Activated CD8-positive, alpha-beta T cell treated with anti-CD3 and anti-CD28 coated beads, Interleukin-2, amount 10 ng/mL, durations not matched to agents 7 days and 5 days (primary cell): ENCODE measurements at regions not wholly inside any gene's neighbourhood (a gene's known extent, or its start where the extent isn't known, plus 50 kb on each side); places are given as distances from the start of the nearest gene placed in this dataset.

Source experiments
- ATAC-seq: fragments of 150-1000 bp; cut with Tn5 transposase; one replicate; pipeline ENCODE4 v1.10.0; 2021; ENCODE audit warnings: moderate library complexity
- CTCF ChIA-PET: fragments of 350-600 bp; sonication (Branson Sonifier 250); formaldehyde crosslinking; loops from one replicate; lab custom pipeline; 2021; ENCODE audit warnings: antibody characterized with exemption; lab: Charles Lee
- POLR2A ChIA-PET: fragments of 350-600 bp; sonication (Branson Sonifier 250); formaldehyde crosslinking; loops from one replicate; lab custom pipeline; 2021; ENCODE audit warnings: antibody characterized with exemption; lab: Charles Lee
- DNase-seq: peaks from one replicate; pipeline ENCODE4 v3.0.0-alpha.2; 2020
- H3K27ac Mint-ChIP-seq: one replicate; pipeline ENCODE4 v1.8.0; 2021; ENCODE audit warnings: mild to moderate bottlenecking, mixed read lengths
- H3K27me3 Mint-ChIP-seq: one replicate; pipeline ENCODE4 v1.8.0; 2021; ENCODE audit warnings: low read depth, mixed read lengths
- H3K36me3 Mint-ChIP-seq: one replicate; pipeline ENCODE4 v1.8.0; 2021; ENCODE audit warnings: low read depth, mixed read lengths
- H3K4me1 Mint-ChIP-seq: one replicate; pipeline ENCODE4 v1.8.0; 2021; ENCODE audit warnings: low read depth, mixed read lengths
- H3K4me3 Mint-ChIP-seq: one replicate; pipeline ENCODE4 v1.8.0; 2021; ENCODE audit warnings: mild to moderate bottlenecking, mixed read lengths
- H3K9me3 Mint-ChIP-seq: one replicate; pipeline ENCODE4 v1.8.0; 2022; ENCODE audit warnings: mixed read lengths; ENCODE audit not compliant: insufficient read depth

DNA sequence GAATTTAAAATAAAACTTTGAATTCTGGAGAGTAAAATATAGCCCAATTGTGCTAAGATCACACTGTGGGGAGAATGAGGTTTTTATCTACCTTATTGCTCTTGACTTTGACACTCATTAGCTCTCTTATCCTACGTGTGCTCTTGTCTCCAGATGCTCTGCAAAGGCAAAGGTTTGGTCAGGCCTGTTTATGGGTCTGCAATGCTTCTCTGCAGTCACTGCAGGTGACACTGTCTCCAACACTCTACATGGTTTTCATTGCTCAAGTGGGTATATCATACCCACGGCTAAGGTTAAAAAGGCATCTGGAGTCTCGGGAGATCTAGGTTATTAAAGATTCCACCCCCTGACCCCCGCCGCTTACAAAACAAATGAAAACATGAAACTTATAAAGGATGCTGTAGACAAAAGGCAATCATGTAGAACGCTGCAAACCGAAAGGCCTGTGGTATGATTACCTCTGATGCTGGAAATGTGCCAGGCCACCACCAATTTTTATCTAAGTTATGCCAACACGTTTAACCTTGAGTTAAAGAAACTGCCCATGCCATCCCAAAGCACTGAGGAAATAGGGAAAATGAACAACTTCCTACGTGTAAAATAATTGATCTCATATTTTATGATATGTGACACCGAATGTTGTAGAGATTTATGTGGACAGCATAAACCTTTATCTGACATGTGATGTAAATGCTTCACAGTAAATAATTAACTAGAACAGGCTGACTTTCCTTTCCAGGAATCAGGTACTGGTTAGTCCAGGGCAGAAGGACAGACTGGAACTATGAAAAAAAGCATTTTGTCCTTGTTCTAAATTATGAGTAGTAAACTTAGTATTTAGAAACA lies 238.2 kb upstream of the NOX3 start:
- CTCF ChIA-PET = no interaction called here
- no peak for DNase-seq
- no peak overlapping the region for H3K4me3 Mint-ChIP-seq
- H3K36me3 Mint-ChIP-seq = no peaks in the 10 kb centered on the region
- H3K9me3 Mint-ChIP-seq = no peaks in the 10 kb centered on the region
- H3K27me3 Mint-ChIP-seq = no peaks in the 10 kb centered on the region
- H3K27ac Mint-ChIP-seq = no peak overlapping the region
- H3K4me1 Mint-ChIP-seq = no peaks in the 10 kb centered on the region
- no peak for ATAC-seq
- POLR2A ChIA-PET = no interaction called here

GRCh38 chr6:155690820-155691219 lies 235.2 kb upstream of the NOX3 start:
- ATAC-seq (no peak), DNase-seq (no peak)
- Mint-ChIP-seq H3K27me3 (no peaks in the 10 kb centered on the region), H3K36me3 (no peaks in the 10 kb centered on the region), H3K9me3 (no peaks in the 10 kb centered on the region), H3K27ac (no peak overlapping the region), H3K4me3 (no peak overlapping the region), H3K4me1 (no peaks in the 10 kb centered on the region)
- POLR2A ChIA-PET = no interaction called here
- CTCF ChIA-PET = no interaction called here

GRCh38 chr6:155687645-155688044 lies 232.0 kb upstream of the NOX3 start:
- Mint-ChIP-seq H3K4me3 (no peak overlapping the region), H3K27ac (no peak overlapping the region), H3K36me3 (no peaks in the 10 kb centered on the region), H3K9me3 (no peaks in the 10 kb centered on the region), H3K27me3 (no peaks in the 10 kb centered on the region), H3K4me1 (no peaks in the 10 kb centered on the region)
- ChIA-PET POLR2A (no interaction called here), CTCF (no interaction called here)
- DNase-seq (no peak), ATAC-seq (no peak)

- no peaks in the 10 kb centered on the region for H3K9me3 Mint-ChIP-seq
- DNase-seq = no peak
- H3K4me1 Mint-ChIP-seq = no peaks in the 10 kb centered on the region
- ChIA-PET POLR2A (no interaction called here), CTCF (no interaction called here)
- no peaks in the 10 kb centered on the region for H3K36me3 Mint-ChIP-seq
- H3K27me3 Mint-ChIP-seq = no peaks in the 10 kb centered on the region
- no peak overlapping the region for H3K4me3 Mint-ChIP-seq
- H3K27ac Mint-ChIP-seq = no peak overlapping the region
- no peak for ATAC-seq
Measured at GRCh38 chr6:155684416-155685196, 229.0 kb upstream of the NOX3 start.

DNA sequence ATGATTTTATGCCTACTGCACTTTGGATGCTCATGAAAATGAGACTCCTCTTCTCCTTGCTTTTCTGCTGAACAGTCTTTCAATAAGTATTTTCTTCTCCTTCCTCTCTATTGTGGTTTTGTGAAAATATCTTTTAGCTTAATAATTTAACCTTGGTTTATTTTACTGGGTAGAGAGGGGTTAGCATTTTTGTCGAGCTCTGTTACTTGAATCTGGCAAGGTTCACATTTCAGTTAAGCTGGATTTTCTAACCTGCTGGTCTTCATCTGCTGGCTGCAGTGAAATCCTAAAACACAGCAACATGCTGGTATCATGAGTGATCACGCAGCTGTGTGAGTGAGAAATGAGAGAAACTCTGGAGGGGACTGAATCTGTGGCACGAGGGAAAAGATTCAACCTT lies 222.7 kb upstream of the NOX3 start:
- H3K4me1 Mint-ChIP-seq = no peaks in the 10 kb centered on the region
- CTCF ChIA-PET = no interaction called here
- POLR2A ChIA-PET = no interaction called here
- ATAC-seq (no peak), DNase-seq (no peak)
- no peaks in the 10 kb centered on the region for H3K36me3 Mint-ChIP-seq
- no peak overlapping the region for H3K27ac Mint-ChIP-seq
- no peaks in the 10 kb centered on the region for H3K27me3 Mint-ChIP-seq
- H3K9me3 Mint-ChIP-seq = no peaks in the 10 kb centered on the region
- H3K4me3 Mint-ChIP-seq = no peak overlapping the region

- Mint-ChIP-seq H3K4me3 (no peak overlapping the region), H3K9me3 (no peaks in the 10 kb centered on the region), H3K4me1 (no peaks in the 10 kb centered on the region), H3K27me3 (no peaks in the 10 kb centered on the region), H3K27ac (no peak overlapping the region), H3K36me3 (no peaks in the 10 kb centered on the region)
- ATAC-seq (no peak), DNase-seq (no peak)
- ChIA-PET POLR2A (no interaction called here), CTCF (no interaction called here)
Measured at GRCh38 chr6:155676346-155676745, 220.7 kb upstream of the NOX3 start.

- H3K4me3 Mint-ChIP-seq = no peak overlapping the region
- H3K4me1 Mint-ChIP-seq = no peaks in the 10 kb centered on the region
- no peak overlapping the region for H3K27ac Mint-ChIP-seq
- H3K9me3 Mint-ChIP-seq = no peaks in the 10 kb centered on the region
- ChIA-PET POLR2A (no interaction called here), CTCF (no interaction called here)
- H3K27me3 Mint-ChIP-seq = no peaks in the 10 kb centered on the region
- H3K36me3 Mint-ChIP-seq = no peaks in the 10 kb centered on the region
- no peak for ATAC-seq
- no peak for DNase-seq
Measured at GRCh38 chr6:155670655-155671054, 215.0 kb upstream of the NOX3 start.

DNA sequence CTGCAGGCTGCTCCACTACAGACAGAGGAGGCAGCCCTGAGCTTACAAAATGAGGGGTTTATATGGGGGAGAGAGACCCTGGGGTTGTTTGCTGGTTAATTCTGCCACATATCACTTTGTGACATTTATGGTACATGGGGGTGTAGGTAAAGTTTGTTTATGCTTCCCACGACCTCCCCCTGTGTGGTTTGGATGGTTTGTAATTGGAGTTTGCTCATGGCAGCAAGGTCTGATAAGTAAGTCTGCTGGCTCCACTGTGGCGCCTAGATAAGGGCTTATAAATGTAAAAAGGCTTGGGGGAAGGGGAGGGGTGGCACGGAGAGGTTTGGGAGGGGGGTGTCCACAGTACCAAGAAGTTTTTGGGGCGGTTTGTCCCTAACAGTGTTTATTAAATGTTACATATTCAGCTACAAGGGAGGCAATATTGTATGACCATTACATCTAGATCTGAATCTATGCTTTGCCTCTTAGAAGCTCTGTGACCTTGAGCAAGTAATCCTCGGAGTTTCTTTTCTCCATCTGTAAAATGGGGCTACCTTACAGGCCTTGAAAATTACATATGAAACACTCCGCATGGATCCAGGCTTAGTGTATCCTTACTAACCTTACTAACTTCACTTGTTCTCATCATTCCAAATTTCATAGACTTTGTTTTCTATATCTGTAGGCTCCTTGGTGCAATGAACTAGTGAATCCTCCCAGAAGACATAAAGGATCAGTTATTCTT lies 204.8 kb upstream of the NOX3 start:
- ChIA-PET CTCF (no interaction called here), POLR2A (no interaction called here)
- Mint-ChIP-seq H3K9me3 (no peaks in the 10 kb centered on the region), H3K4me3 (no peak overlapping the region), H3K4me1 (no peaks in the 10 kb centered on the region), H3K36me3 (no peaks in the 10 kb centered on the region), H3K27me3 (peaks cover 3% of the 10 kb centered on the region), H3K27ac (no peak overlapping the region)
- ATAC-seq (no peak), DNase-seq (no peak)

- Mint-ChIP-seq H3K9me3 (no peaks in the 10 kb centered on the region), H3K4me1 (no peaks in the 10 kb centered on the region), H3K4me3 (no peak overlapping the region), H3K27ac (no peak overlapping the region), H3K27me3 (peaks cover 3% of the 10 kb centered on the region), H3K36me3 (no peaks in the 10 kb centered on the region)
- ATAC-seq = no peak
- DNase-seq = no peak
- POLR2A ChIA-PET = no interaction called here
- CTCF ChIA-PET = no interaction called here
Measured at GRCh38 chr6:155656024-155656423, 200.4 kb upstream of the NOX3 start.

- Mint-ChIP-seq H3K9me3 (no peaks in the 10 kb centered on the region), H3K36me3 (no peaks in the 10 kb centered on the region), H3K4me3 (no peak overlapping the region), H3K4me1 (no peaks in the 10 kb centered on the region), H3K27me3 (peaks cover 3% of the 10 kb centered on the region), H3K27ac (no peak overlapping the region)
- ChIA-PET POLR2A (no interaction called here), CTCF (no interaction called here)
- DNase-seq (no peak), ATAC-seq (no peak)
Measured at GRCh38 chr6:155654474-155654873, 198.8 kb upstream of the NOX3 start.

DNA sequence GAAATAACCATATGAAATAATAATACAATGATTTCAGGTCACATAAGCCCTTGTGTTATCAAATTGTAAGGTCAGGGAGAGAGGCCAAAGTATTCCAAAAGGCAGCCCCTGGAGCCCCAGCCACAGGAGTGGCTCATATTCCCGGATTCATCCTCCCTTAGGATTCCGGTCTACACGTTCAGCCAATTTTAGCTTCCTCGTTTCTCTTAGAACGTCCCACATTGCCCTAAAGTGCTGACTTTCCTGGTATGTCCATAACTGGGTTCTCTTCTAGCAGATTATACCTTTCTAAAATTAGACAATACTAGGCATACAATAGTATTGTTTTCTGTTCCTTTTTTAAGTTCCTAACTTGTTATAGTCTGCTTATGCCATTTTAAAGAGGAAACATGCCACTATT lies 192.7 kb upstream of the NOX3 start:
- DNase-seq = no peak
- no peak overlapping the region for H3K27ac Mint-ChIP-seq
- no peak for ATAC-seq
- no peaks in the 10 kb centered on the region for H3K4me1 Mint-ChIP-seq
- no peaks in the 10 kb centered on the region for H3K27me3 Mint-ChIP-seq
- peaks cover 4% of the 10 kb centered on the region for H3K9me3 Mint-ChIP-seq
- H3K36me3 Mint-ChIP-seq = no peaks in the 10 kb centered on the region
- no peak overlapping the region for H3K4me3 Mint-ChIP-seq
- ChIA-PET POLR2A (no interaction called here), CTCF (no interaction called here)

DNA sequence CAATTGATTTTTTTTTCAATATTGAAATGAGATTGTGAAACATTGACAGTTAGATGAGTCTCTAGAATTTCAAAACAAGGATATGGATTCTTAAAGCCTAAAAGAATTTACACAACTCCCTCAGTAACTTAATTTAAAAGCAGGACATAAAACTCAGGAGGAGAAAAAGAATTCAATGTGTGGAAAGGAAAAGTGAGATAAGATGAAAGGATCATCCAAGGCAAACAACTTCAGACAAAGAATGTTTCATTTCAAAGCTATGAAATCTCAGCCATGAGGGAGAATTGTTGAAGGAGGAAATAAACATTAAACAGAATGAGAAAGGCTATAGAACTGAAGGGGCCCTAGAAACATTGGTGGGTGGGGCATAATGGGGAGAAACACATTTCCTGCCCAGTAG lies 191.7 kb upstream of the NOX3 start:
- Mint-ChIP-seq H3K27me3 (no peaks in the 10 kb centered on the region), H3K27ac (no peak overlapping the region), H3K4me1 (no peaks in the 10 kb centered on the region), H3K4me3 (no peak overlapping the region), H3K9me3 (peaks cover 4% of the 10 kb centered on the region), H3K36me3 (no peaks in the 10 kb centered on the region)
- ATAC-seq = no peak
- ChIA-PET POLR2A (no interaction called here), CTCF (no interaction called here)
- no peak for DNase-seq
